KMS-11 (cell line): ENCODE measurements at regions not wholly inside any gene's neighbourhood (a gene's known extent, or its start where the extent isn't known, plus 50 kb on each side); places are given as distances from the start of the nearest gene placed in this dataset.

Source experiments
- H2AFZ ChIP-seq: fragments of 200-600 bp; sonication (generic); 2 replicates; pipeline ENCODE4 v1.6.1; 2016; ENCODE audit warnings: antibody characterized with exemption, mixed run types, low read depth
- H3K27ac ChIP-seq: fragments of 200-600 bp; sonication (generic); 2 replicates; pipeline ENCODE4 v1.6.1; 2016; ENCODE audit warnings: mild to moderate bottlenecking, mixed run types
- H3K27me3 ChIP-seq: fragments of 200-600 bp; sonication (generic); 2 replicates; pipeline ENCODE4 v1.6.1; 2017; ENCODE audit warnings: mild to moderate bottlenecking, low read depth, mixed run types, moderate library complexity; ENCODE audit not compliant: insufficient read depth
- H3K36me3 ChIP-seq: fragments of 200-600 bp; sonication (generic); 2 replicates; pipeline ENCODE4 v1.6.1; 2017; ENCODE audit warnings: mild to moderate bottlenecking, mixed run types; ENCODE audit not compliant: insufficient read depth
- H3K4me1 ChIP-seq: fragments of 200-600 bp; sonication (generic); 2 replicates; pipeline ENCODE4 v1.6.1; 2016; ENCODE audit warnings: mild to moderate bottlenecking, low read depth, mixed run types; ENCODE audit not compliant: poor library complexity, severe bottlenecking
- H3K4me2 ChIP-seq: fragments of 200-600 bp; sonication (generic); 2 replicates; pipeline ENCODE4 v1.7.0; 2016; ENCODE audit warnings: mild to moderate bottlenecking, mixed run types
- H3K4me3 ChIP-seq: fragments of 200-600 bp; sonication (generic); IDR thresholded peaks from 2 replicates; pipeline ENCODE4 v1.6.1; 2017; ENCODE audit warnings: low read depth, low read length, mixed read lengths; ENCODE audit not compliant: insufficient read depth
- H3K79me2 ChIP-seq: fragments of 200-600 bp; sonication (generic); 2 replicates; pipeline ENCODE4 v1.6.1; 2016; ENCODE audit warnings: low read depth, mixed run types; ENCODE audit not compliant: insufficient read depth
- H3K9ac ChIP-seq: fragments of 200-600 bp; sonication (generic); 2 replicates; pipeline ENCODE4 v1.6.1; 2016; ENCODE audit warnings: mild to moderate bottlenecking, mixed run types
- H4K20me1 ChIP-seq: fragments of 200-600 bp; sonication (generic); 2 replicates; pipeline ENCODE4 v1.6.1; 2016; ENCODE audit warnings: mild to moderate bottlenecking, mixed run types; ENCODE audit not compliant: insufficient read depth
- CTCF ChIP-seq: fragments of 200-600 bp; sonication (generic); conservative IDR thresholded peaks from 2 replicates; pipeline ENCODE4 v1.6.1; 2017; ENCODE audit warnings: low read depth, mild to moderate bottlenecking, antibody characterized with exemption, low read length, moderate library complexity, mixed read lengths

- Histone ChIP-seq H3K4me2 (peak overlapping the region; percentile 63), H3K79me2 (no peaks in the 10 kb centered on the region), H3K36me3 (no peaks in the 10 kb centered on the region), H3K4me1 (peaks cover 12% of the 10 kb centered on the region), H4K20me1 (no peaks in the 10 kb centered on the region), H3K27ac (peak overlapping the region; percentile 42; the same call in 1 of the 2 replicates), H2AFZ (peak overlapping the region; percentile 75), H3K4me3 (no peak overlapping the region), H3K9ac (no peak overlapping the region; the same call in 1 of the 2 replicates), H3K27me3 (no peaks in the 10 kb centered on the region)
- no peak for TF ChIP-seq CTCF
Observed at GRCh38 chr6:82066991-82067411, 180.5 kb downstream of the IBTK start.

- Histone ChIP-seq H3K4me1 (peaks cover 12% of the 10 kb centered on the region), H3K79me2 (no peaks in the 10 kb centered on the region), H3K27me3 (no peaks in the 10 kb centered on the region), H4K20me1 (no peaks in the 10 kb centered on the region), H3K27ac (no peak overlapping the region), H3K36me3 (no peaks in the 10 kb centered on the region), H3K4me3 (no peak overlapping the region), H3K9ac (no peak overlapping the region), H2AFZ (peak overlapping the region; percentile 75; the same call in 1 of the 2 replicates), H3K4me2 (no peak overlapping the region)
- no peak for TF ChIP-seq CTCF
Observed at GRCh38 chr6:82066196-82066595, 181.3 kb downstream of the IBTK start.

GRCh38 chr6:82063574-82063973 is 184.0 kb downstream of the IBTK start:
- no peaks in the 10 kb centered on the region for H3K36me3 ChIP-seq
- H3K27ac ChIP-seq = no peak overlapping the region
- H3K79me2 ChIP-seq = no peaks in the 10 kb centered on the region
- no peak overlapping the region for H2AFZ ChIP-seq
- TF ChIP-seq CTCF = no peak
- H3K27me3 ChIP-seq = no peaks in the 10 kb centered on the region
- peaks cover 12% of the 10 kb centered on the region for H3K4me1 ChIP-seq
- H3K4me2 ChIP-seq = no peak overlapping the region
- H3K9ac ChIP-seq = no peak overlapping the region
- H3K4me3 ChIP-seq = no peak overlapping the region
- H4K20me1 ChIP-seq = no peaks in the 10 kb centered on the region

GRCh38 chr6:82062219-82062618 is 185.3 kb downstream of the IBTK start:
- Histone ChIP-seq H3K4me1 (peaks cover 9% of the 10 kb centered on the region), H3K4me2 (no peak overlapping the region), H3K27ac (no peak overlapping the region), H3K79me2 (no peaks in the 10 kb centered on the region), H3K9ac (no peak overlapping the region), H3K4me3 (no peak overlapping the region), H3K36me3 (no peaks in the 10 kb centered on the region), H3K27me3 (no peaks in the 10 kb centered on the region), H2AFZ (no peak overlapping the region), H4K20me1 (no peaks in the 10 kb centered on the region)
- TF ChIP-seq CTCF = no peak
